WTC11 (cell line): ENCODE measurements at regions not wholly inside any gene's neighbourhood (a gene's known extent, or its start where the extent isn't known, plus 50 kb on each side); places are given as distances from the start of the nearest gene placed in this dataset.

ENCODE experiments used
- ATAC-seq: fragments of 200-7000 bp; cut with Tn5 transposase; 2 replicates; pipeline ENCODE4 v1.10.0; 2021; ENCODE audit warnings: mild to moderate bottlenecking, moderate library complexity
- CTCF ChIA-PET: fragments of 300-600 bp; sonication (Branson Sonifier 250); formaldehyde crosslinking; loops from one replicate; lab custom pipeline; 2021; ENCODE audit warnings: antibody characterized with exemption; lab: Charles Lee
- POLR2A ChIA-PET: fragments of 350-600 bp; sonication (Branson Sonifier 250); formaldehyde crosslinking; loops from one replicate; lab custom pipeline; 2021; ENCODE audit warnings: antibody characterized with exemption; lab: Charles Lee
- DNase-seq: peaks from one replicate; pipeline ENCODE4 v3.0.0; 2021; ENCODE audit warnings: low spot score
- H3K27ac Mint-ChIP-seq: 2 replicates; pipeline ENCODE4 v1.8.0; 2021; ENCODE audit warnings: mixed read lengths
- H3K27me3 Mint-ChIP-seq: 2 replicates; pipeline ENCODE4 v1.8.0; 2021; ENCODE audit warnings: low read depth, mild to moderate bottlenecking, moderate library complexity, mixed read lengths
- H3K36me3 Mint-ChIP-seq: 2 replicates; pipeline ENCODE4 v1.8.0; 2021; ENCODE audit warnings: mixed read lengths
- H3K4me1 Mint-ChIP-seq: 2 replicates; pipeline ENCODE4 v1.8.0; 2022; ENCODE audit warnings: mixed read lengths
- H3K4me3 Mint-ChIP-seq: 2 replicates; pipeline ENCODE4 v1.8.0; 2021; ENCODE audit warnings: mild to moderate bottlenecking, moderate library complexity, mixed read lengths
- H3K9me3 Mint-ChIP-seq: 2 replicates; pipeline ENCODE4 v1.8.0; 2021; ENCODE audit warnings: mixed read lengths
- AR ChIP-seq: fragments of 250-450 bp; sonication (Bioruptor Pico); IDR thresholded peaks from 2 replicates; pipeline ENCODE4 v1.9.0; 2021; ENCODE audit warnings: mild to moderate bottlenecking
- ATF3 ChIP-seq: sonication (generic); formaldehyde crosslinking; conservative IDR thresholded peaks from 2 replicates; pipeline ENCODE4 v1.8.1; 2022; ENCODE audit warnings: mild to moderate bottlenecking, missing genetic modification reagents
- CREB1 ChIP-seq: sonication (generic); formaldehyde crosslinking; IDR thresholded peaks from 2 replicates; pipeline ENCODE4 v1.8.0; 2023; ENCODE audit warnings: mild to moderate bottlenecking, missing genetic modification reagents
- CREM ChIP-seq: sonication (generic); formaldehyde crosslinking; IDR thresholded peaks from 2 replicates; pipeline ENCODE4 v1.8.1; 2022; ENCODE audit warnings: mild to moderate bottlenecking, missing genetic modification reagents, moderate library complexity
- ELF4 ChIP-seq: sonication (generic); formaldehyde crosslinking; IDR thresholded peaks from 2 replicates; pipeline ENCODE4 v1.8.1; 2022; ENCODE audit warnings: low read depth, mild to moderate bottlenecking, moderate library complexity, missing genetic modification reagents
- FOXP1 ChIP-seq: sonication (generic); formaldehyde crosslinking; IDR thresholded peaks from 2 replicates; pipeline ENCODE4 v1.8.0; 2022; ENCODE audit warnings: missing genetic modification reagents, mild to moderate bottlenecking, moderate library complexity, borderline replicate concordance
- GABPB1 ChIP-seq: sonication (generic); formaldehyde crosslinking; IDR thresholded peaks from 2 replicates; pipeline ENCODE4 v1.8.1; 2023; ENCODE audit warnings: mild to moderate bottlenecking, missing genetic modification reagents
- JUN ChIP-seq: sonication (generic); formaldehyde crosslinking; IDR thresholded peaks from 2 replicates; pipeline ENCODE4 v1.8.0; 2023; ENCODE audit warnings: mild to moderate bottlenecking, missing genetic modification reagents
- MXD4 ChIP-seq: fragments of 250-450 bp; sonication (Bioruptor Pico); IDR thresholded peaks from 2 replicates; pipeline ENCODE4 v1.8.0; 2021; ENCODE audit warnings: mild to moderate bottlenecking, moderate library complexity, borderline replicate concordance
- NFE2L1 ChIP-seq: sonication (generic); formaldehyde crosslinking; IDR thresholded peaks from 2 replicates; pipeline ENCODE4 v1.8.1; 2023; ENCODE audit warnings: missing genetic modification reagents
- NR1H2 ChIP-seq: sonication (generic); formaldehyde crosslinking; IDR thresholded peaks from 2 replicates; pipeline ENCODE4 v1.9.0; 2021; ENCODE audit warnings: mild to moderate bottlenecking, moderate library complexity, missing genetic modification reagents
- NR3C1 ChIP-seq: sonication (generic); formaldehyde crosslinking; conservative IDR thresholded peaks from 2 replicates; pipeline ENCODE4 v1.8.1; 2023; ENCODE audit warnings: low read depth, mild to moderate bottlenecking, missing genetic modification reagents
- SOX15 ChIP-seq: fragments of 250-450 bp; sonication (Bioruptor Pico); IDR thresholded peaks from 2 replicates; pipeline ENCODE4 v1.9.0; 2021; ENCODE audit warnings: mild to moderate bottlenecking
- ZNF232 ChIP-seq: sonication (generic); formaldehyde crosslinking; IDR thresholded peaks from 2 replicates; pipeline ENCODE4 v1.8.0; 2022; ENCODE audit warnings: mild to moderate bottlenecking, missing genetic modification reagents
- ZNF317 ChIP-seq: sonication (generic); formaldehyde crosslinking; IDR thresholded peaks from 2 replicates; pipeline ENCODE4 v1.8.1; 2023; ENCODE audit warnings: low read depth, mild to moderate bottlenecking, moderate library complexity, missing genetic modification reagents, borderline replicate concordance
- ZNF416 ChIP-seq: fragments of 250-450 bp; sonication (Bioruptor Pico); IDR thresholded peaks from 2 replicates; pipeline ENCODE4 v1.9.0; 2021; ENCODE audit warnings: mild to moderate bottlenecking, inconsistent platforms
- ZNF512 ChIP-seq: sonication (generic); formaldehyde crosslinking; IDR thresholded peaks from 2 replicates; pipeline ENCODE4 v1.8.1; 2022; ENCODE audit warnings: missing genetic modification reagents, borderline replicate concordance
- TF ChIP-seq, protein P1 (sequence below): sonication (generic); formaldehyde crosslinking; IDR thresholded peaks from 2 replicates; pipeline ENCODE4 v1.8.1; 2023; ENCODE audit warnings: mild to moderate bottlenecking, moderate library complexity, missing genetic modification reagents
- TF ChIP-seq, protein P2 (sequence below): sonication (generic); formaldehyde crosslinking; IDR thresholded peaks from 2 replicates; pipeline ENCODE4 v1.8.1; 2023; ENCODE audit warnings: mild to moderate bottlenecking, missing genetic modification reagents, moderate library complexity
- TF ChIP-seq, protein P3 (sequence below): sonication (generic); formaldehyde crosslinking; IDR thresholded peaks from 2 replicates; pipeline ENCODE4 v1.8.0; 2022; ENCODE audit warnings: mild to moderate bottlenecking, missing genetic modification reagents
- TF ChIP-seq, protein P4 (sequence below): sonication (generic); formaldehyde crosslinking; IDR thresholded peaks from 2 replicates; pipeline ENCODE4 v1.8.1; 2022; ENCODE audit warnings: low read depth, mild to moderate bottlenecking, moderate library complexity, missing genetic modification reagents, borderline replicate concordance
- TF ChIP-seq, protein P5 (sequence below): sonication (generic); formaldehyde crosslinking; IDR thresholded peaks from 2 replicates; pipeline ENCODE4 v1.8.1; 2023; ENCODE audit warnings: mild to moderate bottlenecking, missing genetic modification reagents, borderline replicate concordance

- H3K4me3 Mint-ChIP-seq = no peak overlapping the region
- no peaks in the 10 kb centered on the region for H3K36me3 Mint-ChIP-seq
- ATAC-seq (peak; percentile 39), DNase-seq (no peak)
- TF ChIP-seq CREM (no peak), FOXP1 (CRISPR knock-in tag) (no peak), NR3C1 (CRISPR knock-in tag) (no peak), AR (CRISPR knock-in tag) (no peak), ZNF512 (no peak)
- TF ChIP-seq, protein P1, sequence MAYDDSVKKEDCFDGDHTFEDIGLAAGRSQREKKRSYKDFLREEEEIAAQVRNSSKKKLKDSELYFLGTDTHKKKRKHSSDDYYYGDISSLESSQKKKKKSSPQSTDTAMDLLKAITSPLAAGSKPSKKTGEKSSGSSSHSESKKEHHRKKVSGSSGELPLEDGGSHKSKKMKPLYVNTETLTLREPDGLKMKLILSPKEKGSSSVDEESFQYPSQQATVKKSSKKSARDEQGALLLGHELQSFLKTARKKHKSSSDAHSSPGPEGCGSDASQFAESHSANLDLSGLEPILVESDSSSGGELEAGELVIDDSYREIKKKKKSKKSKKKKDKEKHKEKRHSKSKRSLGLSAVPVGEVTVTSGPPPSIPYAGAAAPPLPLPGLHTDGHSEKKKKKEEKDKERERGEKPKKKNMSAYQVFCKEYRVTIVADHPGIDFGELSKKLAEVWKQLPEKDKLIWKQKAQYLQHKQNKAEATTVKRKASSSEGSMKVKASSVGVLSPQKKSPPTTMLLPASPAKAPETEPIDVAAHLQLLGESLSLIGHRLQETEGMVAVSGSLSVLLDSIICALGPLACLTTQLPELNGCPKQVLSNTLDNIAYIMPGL (CRISPR knock-in tag) = no peak
- TF ChIP-seq, protein P2, sequence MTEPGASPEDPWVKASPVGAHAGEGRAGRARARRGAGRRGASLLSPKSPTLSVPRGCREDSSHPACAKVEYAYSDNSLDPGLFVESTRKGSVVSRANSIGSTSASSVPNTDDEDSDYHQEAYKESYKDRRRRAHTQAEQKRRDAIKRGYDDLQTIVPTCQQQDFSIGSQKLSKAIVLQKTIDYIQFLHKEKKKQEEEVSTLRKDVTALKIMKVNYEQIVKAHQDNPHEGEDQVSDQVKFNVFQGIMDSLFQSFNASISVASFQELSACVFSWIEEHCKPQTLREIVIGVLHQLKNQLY = no peak
- H3K27ac Mint-ChIP-seq = no peak overlapping the region
- ChIA-PET POLR2A (no interaction called here), CTCF (interaction anchor here (0.6 kb wide), 1 partner anchor 348 kb away, joined by 3 read pairs; no protein-coding TSS in a partner anchor)
- H3K27me3 Mint-ChIP-seq = no peaks in the 10 kb centered on the region
- H3K9me3 Mint-ChIP-seq = no peaks in the 10 kb centered on the region; the same call in 1 of the 2 replicates
- no peaks in the 10 kb centered on the region; the same call in 1 of the 2 replicates for H3K4me1 Mint-ChIP-seq
These were observed 146.3 kb downstream of the TSEN15 start for GRCh38 chr1:184197831-184198230.

DNA sequence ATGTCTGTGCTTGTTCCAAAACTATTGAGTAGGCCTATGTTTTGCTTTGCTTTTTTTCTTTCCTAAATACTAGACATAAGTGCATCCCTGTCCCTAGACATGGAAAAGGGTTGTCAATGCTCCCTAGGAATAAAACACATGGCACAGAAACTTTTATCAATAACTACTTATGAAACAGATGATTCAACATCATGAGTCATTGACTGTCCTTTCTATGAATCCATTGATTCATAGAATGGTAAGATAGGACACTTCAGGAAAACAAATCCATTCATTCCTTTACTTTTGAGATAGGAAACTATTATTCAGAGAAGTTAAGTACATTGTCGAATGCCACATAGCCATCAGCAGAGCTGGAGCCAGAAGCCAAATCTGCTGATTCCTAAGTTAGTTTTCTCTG is 147.5 kb downstream of the TSEN15 start:
- H3K36me3 Mint-ChIP-seq = no peaks in the 10 kb centered on the region
- ChIA-PET POLR2A (no interaction called here), CTCF (interaction anchor here (1.2 kb wide), 1 partner anchor 465 kb away, joined by 4 read pairs; no protein-coding TSS in a partner anchor)
- ATAC-seq (no peak), DNase-seq (no peak)
- no peaks in the 10 kb centered on the region for H3K27me3 Mint-ChIP-seq
- H3K9me3 Mint-ChIP-seq = no peaks in the 10 kb centered on the region; the same call in 1 of the 2 replicates
- no peak overlapping the region for H3K27ac Mint-ChIP-seq
- H3K4me1 Mint-ChIP-seq = peaks cover 6% of the 10 kb centered on the region
- no peak overlapping the region for H3K4me3 Mint-ChIP-seq
- TF ChIP-seq ZNF317 (CRISPR knock-in tag) (no peak), NR1H2 (CRISPR knock-in tag) (no peak), ZNF416 (CRISPR knock-in tag) (no peak), GABPB1 (CRISPR knock-in tag) (no peak), MXD4 (CRISPR knock-in tag) (no peak), ZNF232 (CRISPR knock-in tag) (no peak), ATF3 (CRISPR knock-in tag) (no peak), ELF4 (CRISPR knock-in tag) (no peak), JUN (no peak), SOX15 (CRISPR knock-in tag) (no peak), NFE2L1 (CRISPR knock-in tag) (no peak), CREB1 (CRISPR knock-in tag) (no peak)
- TF ChIP-seq, protein P3, sequence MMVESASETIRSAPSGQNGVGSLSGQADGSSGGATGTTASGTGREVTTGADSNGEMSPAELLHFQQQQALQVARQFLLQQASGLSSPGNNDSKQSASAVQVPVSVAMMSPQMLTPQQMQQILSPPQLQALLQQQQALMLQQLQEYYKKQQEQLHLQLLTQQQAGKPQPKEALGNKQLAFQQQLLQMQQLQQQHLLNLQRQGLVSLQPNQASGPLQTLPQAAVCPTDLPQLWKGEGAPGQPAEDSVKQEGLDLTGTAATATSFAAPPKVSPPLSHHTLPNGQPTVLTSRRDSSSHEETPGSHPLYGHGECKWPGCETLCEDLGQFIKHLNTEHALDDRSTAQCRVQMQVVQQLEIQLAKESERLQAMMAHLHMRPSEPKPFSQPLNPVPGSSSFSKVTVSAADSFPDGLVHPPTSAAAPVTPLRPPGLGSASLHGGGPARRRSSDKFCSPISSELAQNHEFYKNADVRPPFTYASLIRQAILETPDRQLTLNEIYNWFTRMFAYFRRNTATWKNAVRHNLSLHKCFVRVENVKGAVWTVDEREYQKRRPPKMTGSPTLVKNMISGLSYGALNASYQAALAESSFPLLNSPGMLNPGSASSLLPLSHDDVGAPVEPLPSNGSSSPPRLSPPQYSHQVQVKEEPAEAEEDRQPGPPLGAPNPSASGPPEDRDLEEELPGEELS (CRISPR knock-in tag) = no peak
- TF ChIP-seq, protein P4, sequence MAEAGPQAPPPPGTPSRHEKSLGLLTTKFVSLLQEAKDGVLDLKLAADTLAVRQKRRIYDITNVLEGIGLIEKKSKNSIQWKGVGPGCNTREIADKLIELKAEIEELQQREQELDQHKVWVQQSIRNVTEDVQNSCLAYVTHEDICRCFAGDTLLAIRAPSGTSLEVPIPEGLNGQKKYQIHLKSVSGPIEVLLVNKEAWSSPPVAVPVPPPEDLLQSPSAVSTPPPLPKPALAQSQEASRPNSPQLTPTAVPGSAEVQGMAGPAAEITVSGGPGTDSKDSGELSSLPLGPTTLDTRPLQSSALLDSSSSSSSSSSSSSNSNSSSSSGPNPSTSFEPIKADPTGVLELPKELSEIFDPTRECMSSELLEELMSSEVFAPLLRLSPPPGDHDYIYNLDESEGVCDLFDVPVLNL (CRISPR knock-in tag) = no peak
- TF ChIP-seq, protein P5, sequence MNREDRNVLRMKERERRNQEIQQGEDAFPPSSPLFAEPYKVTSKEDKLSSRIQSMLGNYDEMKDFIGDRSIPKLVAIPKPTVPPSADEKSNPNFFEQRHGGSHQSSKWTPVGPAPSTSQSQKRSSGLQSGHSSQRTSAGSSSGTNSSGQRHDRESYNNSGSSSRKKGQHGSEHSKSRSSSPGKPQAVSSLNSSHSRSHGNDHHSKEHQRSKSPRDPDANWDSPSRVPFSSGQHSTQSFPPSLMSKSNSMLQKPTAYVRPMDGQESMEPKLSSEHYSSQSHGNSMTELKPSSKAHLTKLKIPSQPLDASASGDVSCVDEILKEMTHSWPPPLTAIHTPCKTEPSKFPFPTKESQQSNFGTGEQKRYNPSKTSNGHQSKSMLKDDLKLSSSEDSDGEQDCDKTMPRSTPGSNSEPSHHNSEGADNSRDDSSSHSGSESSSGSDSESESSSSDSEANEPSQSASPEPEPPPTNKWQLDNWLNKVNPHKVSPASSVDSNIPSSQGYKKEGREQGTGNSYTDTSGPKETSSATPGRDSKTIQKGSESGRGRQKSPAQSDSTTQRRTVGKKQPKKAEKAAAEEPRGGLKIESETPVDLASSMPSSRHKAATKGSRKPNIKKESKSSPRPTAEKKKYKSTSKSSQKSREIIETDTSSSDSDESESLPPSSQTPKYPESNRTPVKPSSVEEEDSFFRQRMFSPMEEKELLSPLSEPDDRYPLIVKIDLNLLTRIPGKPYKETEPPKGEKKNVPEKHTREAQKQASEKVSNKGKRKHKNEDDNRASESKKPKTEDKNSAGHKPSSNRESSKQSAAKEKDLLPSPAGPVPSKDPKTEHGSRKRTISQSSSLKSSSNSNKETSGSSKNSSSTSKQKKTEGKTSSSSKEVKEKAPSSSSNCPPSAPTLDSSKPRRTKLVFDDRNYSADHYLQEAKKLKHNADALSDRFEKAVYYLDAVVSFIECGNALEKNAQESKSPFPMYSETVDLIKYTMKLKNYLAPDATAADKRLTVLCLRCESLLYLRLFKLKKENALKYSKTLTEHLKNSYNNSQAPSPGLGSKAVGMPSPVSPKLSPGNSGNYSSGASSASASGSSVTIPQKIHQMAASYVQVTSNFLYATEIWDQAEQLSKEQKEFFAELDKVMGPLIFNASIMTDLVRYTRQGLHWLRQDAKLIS = no peak
